Mesendoderm (in vitro differentiated cells): ENCODE measurements at regions not wholly inside any gene's neighbourhood (a gene's known extent, or its start where the extent isn't known, plus 50 kb on each side); places are given as distances from the start of the nearest gene placed in this dataset.
A peak's percentile ranks its signal among the peaks of the same experiment; 100 is the strongest.

Source experiments
- DNase-seq: peaks from one replicate; pipeline ENCODE4 v3.0.0; 2013
- H2AK5ac ChIP-seq: 2 replicates; pipeline ENCODE4 v1.6.1; 2013; ENCODE audit warnings: low read length, inconsistent platforms
- H2BK120ac ChIP-seq: 2 replicates; pipeline ENCODE4 v1.6.1; 2013; ENCODE audit warnings: low read depth, mild to moderate bottlenecking, low read length, moderate library complexity, mixed read lengths
- H2BK15ac ChIP-seq: replicated peaks from 2 replicates; pipeline ENCODE4 v1.6.1; 2013; ENCODE audit warnings: low read depth, mild to moderate bottlenecking, moderate library complexity
- H2BK5ac ChIP-seq: 2 replicates; pipeline ENCODE4 v1.6.1; 2013; ENCODE audit warnings: low read length, inconsistent platforms
- H3K18ac ChIP-seq: 2 replicates; pipeline ENCODE4 v1.6.1; 2013; ENCODE audit warnings: mild to moderate bottlenecking, low read length, mixed read lengths
- H3K23ac ChIP-seq: one replicate; pipeline ENCODE4 v1.6.1; 2013; ENCODE audit warnings: low read length
- H3K27ac ChIP-seq: 2 replicates; pipeline ENCODE4 v1.5.1; 2013; ENCODE audit warnings: low read depth, mild to moderate bottlenecking, inconsistent platforms, low read length, moderate library complexity
- H3K27me3 ChIP-seq: 2 replicates; pipeline ENCODE4 v1.6.1; 2013; ENCODE audit warnings: low read length, control low read depth, mild to moderate bottlenecking, inconsistent platforms; ENCODE audit not compliant: insufficient read depth, poor library complexity
- H3K36me3 ChIP-seq: 2 replicates; pipeline ENCODE4 v1.6.1; 2013; ENCODE audit warnings: low read length, inconsistent platforms; ENCODE audit not compliant: control insufficient read depth, insufficient read depth
- H3K4ac ChIP-seq: one replicate; pipeline ENCODE4 v1.6.1; 2013; ENCODE audit warnings: low read depth, mild to moderate bottlenecking, low read length, moderate library complexity
- H3K4me1 ChIP-seq: 2 replicates; pipeline ENCODE4 v1.6.1; 2013; ENCODE audit warnings: low read depth, low read length, inconsistent platforms; ENCODE audit not compliant: control insufficient read depth
- H3K4me2 ChIP-seq: 2 replicates; pipeline ENCODE4 v1.6.1; 2013; ENCODE audit warnings: low read length
- H3K4me3 ChIP-seq: 2 replicates; pipeline ENCODE4 v1.5.1; 2013; ENCODE audit warnings: mild to moderate bottlenecking, low read length
- H3K56ac ChIP-seq: one replicate; pipeline ENCODE4 v1.6.1; 2013; ENCODE audit warnings: low read length
- H3K79me1 ChIP-seq: 2 replicates; pipeline ENCODE4 v1.6.1; 2013; ENCODE audit warnings: low read length, inconsistent platforms
- H3K79me2 ChIP-seq: 2 replicates; pipeline ENCODE4 v1.6.1; 2013; ENCODE audit warnings: mild to moderate bottlenecking, low read length; ENCODE audit not compliant: control insufficient read depth, insufficient read depth
- H3K9ac ChIP-seq: 2 replicates; pipeline ENCODE4 v1.6.1; 2013; ENCODE audit warnings: low read length, inconsistent platforms
- H4K5ac ChIP-seq: one replicate; pipeline ENCODE4 v1.6.1; 2013; ENCODE audit warnings: low read length
- H4K8ac ChIP-seq: one replicate; pipeline ENCODE4 v1.6.1; 2013; ENCODE audit warnings: low read depth, mild to moderate bottlenecking, control low read depth, low read length, moderate library complexity
- WGBS: extraction: QIAGEN DNeasy Blood & Tissue Kit; methylation state at CpG from one replicate; pipeline ENCODE4 v1.1.7; 2013; ENCODE audit warnings: low lambda C conversion rate, missing lambda C conversion rate; ENCODE audit not compliant: insufficient coverage; ENCODE audit errors: extremely low coverage; 5-methylcytosine and 5-hydroxymethylcytosine counted together

GRCh38 chr9:78821126-78821822, 524.3 kb downstream of the PSAT1 start:
- WGBS, result no CpG with 5 or more reads among the region's 9 CpGs
- Histone ChIP-seq H3K56ac (no peak overlapping the region), H3K23ac (no peak overlapping the region), H3K4me1 (no peaks in the 10 kb centered on the region), H2BK120ac (no peak overlapping the region), H2BK5ac (no peak overlapping the region), H4K8ac (no peak overlapping the region), H4K5ac (no peak overlapping the region), H3K4me3 (no peak overlapping the region), H3K79me1 (no peaks in the 10 kb centered on the region), H3K79me2 (no peaks in the 10 kb centered on the region), H3K4ac (no peak overlapping the region), H3K18ac (no peak overlapping the region), H3K36me3 (no peaks in the 10 kb centered on the region), H3K9ac (no peak overlapping the region), H2BK15ac (no peak overlapping the region), H3K4me2 (no peak overlapping the region), H3K27me3 (no peaks in the 10 kb centered on the region), H3K27ac (no peak overlapping the region), H2AK5ac (no peak overlapping the region)
- peak; percentile 62 for DNase-seq

DNA sequence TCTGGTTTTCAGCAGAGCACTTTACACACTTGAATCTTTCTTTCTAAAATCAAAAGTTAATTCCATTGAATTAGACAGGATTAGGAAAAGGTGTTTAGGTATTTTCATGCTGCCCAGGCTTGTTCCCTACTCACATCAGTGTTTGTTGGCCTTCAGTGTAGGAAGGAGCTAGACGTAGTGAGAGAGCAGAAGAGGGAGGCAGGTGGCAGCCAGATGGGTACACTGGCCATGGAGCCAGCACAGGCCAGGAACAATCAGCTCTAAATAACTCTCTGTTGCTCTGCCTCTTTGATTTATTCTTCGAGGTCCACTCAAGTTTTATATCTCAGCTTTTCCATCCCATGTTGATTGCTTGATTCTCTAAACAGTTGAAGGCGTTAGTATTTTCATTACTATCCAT, 529.6 kb downstream of the PSAT1 start:
- Histone ChIP-seq H4K8ac (no peak overlapping the region), H3K79me2 (no peaks in the 10 kb centered on the region), H3K56ac (no peak overlapping the region), H4K5ac (no peak overlapping the region), H3K36me3 (no peaks in the 10 kb centered on the region), H3K4me3 (no peak overlapping the region), H2BK120ac (no peak overlapping the region), H3K23ac (no peak overlapping the region), H3K4me1 (no peaks in the 10 kb centered on the region), H3K4me2 (no peak overlapping the region), H3K4ac (no peak overlapping the region), H3K27ac (no peak overlapping the region), H3K27me3 (no peaks in the 10 kb centered on the region), H3K79me1 (no peaks in the 10 kb centered on the region), H2AK5ac (no peak overlapping the region), H2BK15ac (no peak overlapping the region), H3K18ac (no peak overlapping the region), H2BK5ac (no peak overlapping the region), H3K9ac (no peak overlapping the region)
- WGBS, result no CpG with 5 or more reads among the region's 3 CpGs
- DNase-seq, result no peak

DNA sequence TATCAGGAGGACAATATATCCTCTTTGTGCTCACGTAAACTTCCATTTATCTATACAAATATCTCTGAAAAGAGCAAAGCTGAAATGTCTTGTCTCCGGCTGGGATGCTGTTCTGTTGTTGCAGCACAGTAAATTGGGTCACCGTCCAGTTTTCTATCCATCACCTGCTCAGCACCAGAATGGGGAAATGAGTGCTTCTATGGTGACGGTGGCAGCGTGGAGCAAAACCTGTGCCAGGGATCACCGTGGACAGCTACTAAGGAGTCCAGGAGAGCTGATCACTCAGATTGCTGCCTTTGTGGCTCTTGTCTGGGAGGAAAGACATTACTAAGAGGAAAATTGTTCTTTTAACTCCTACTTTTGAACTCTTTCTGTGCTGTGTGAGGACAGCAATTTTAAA, 531.6 kb downstream of the PSAT1 start:
- H4K5ac ChIP-seq, result no peak overlapping the region
- DNase-seq, result no peak
- H2AK5ac ChIP-seq, result no peak overlapping the region
- no peak overlapping the region for H3K4ac ChIP-seq
- no peaks in the 10 kb centered on the region for H3K79me1 ChIP-seq
- H2BK15ac ChIP-seq, result no peak overlapping the region
- no peak overlapping the region for H3K56ac ChIP-seq
- H4K8ac ChIP-seq, result no peak overlapping the region
- no peak overlapping the region for H2BK120ac ChIP-seq
- no peak overlapping the region for H3K9ac ChIP-seq
- no peak overlapping the region for H2BK5ac ChIP-seq
- no peak overlapping the region for H3K27ac ChIP-seq
- no peak overlapping the region for H3K18ac ChIP-seq
- H3K27me3 ChIP-seq, result no peaks in the 10 kb centered on the region
- no peak overlapping the region for H3K23ac ChIP-seq
- no peak overlapping the region for H3K4me2 ChIP-seq
- H3K4me3 ChIP-seq, result no peak overlapping the region
- no CpG with 5 or more reads among the region's 6 CpGs for WGBS
- H3K36me3 ChIP-seq, result no peaks in the 10 kb centered on the region
- no peaks in the 10 kb centered on the region for H3K79me2 ChIP-seq
- no peaks in the 10 kb centered on the region for H3K4me1 ChIP-seq

DNA sequence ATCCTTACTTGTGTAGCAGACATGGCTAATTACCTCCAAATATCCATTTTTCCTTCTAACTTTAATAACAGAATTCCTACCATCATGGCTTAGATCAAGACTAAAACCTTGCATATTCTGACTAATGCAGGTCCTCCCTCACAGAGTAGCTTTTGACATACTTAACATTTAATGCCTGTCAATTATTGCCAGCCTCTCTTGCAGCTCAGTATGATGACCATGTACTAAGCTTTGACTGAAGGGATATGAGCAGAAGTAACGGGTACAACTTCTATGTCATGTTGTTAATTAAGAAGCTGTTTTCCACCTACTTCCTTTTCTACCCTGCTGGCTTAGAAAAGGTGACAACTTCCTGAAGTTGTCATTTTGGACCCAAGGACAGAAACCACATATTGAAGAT, 533.4 kb downstream of the PSAT1 start:
- H3K4me2 ChIP-seq, result no peak overlapping the region
- no peak overlapping the region for H2BK15ac ChIP-seq
- no peaks in the 10 kb centered on the region for H3K36me3 ChIP-seq
- no peaks in the 10 kb centered on the region for H3K27me3 ChIP-seq
- H3K56ac ChIP-seq, result no peak overlapping the region
- DNase-seq, result no peak
- no peak overlapping the region for H4K5ac ChIP-seq
- no peaks in the 10 kb centered on the region for H3K79me2 ChIP-seq
- no peaks in the 10 kb centered on the region for H3K4me1 ChIP-seq
- no peak overlapping the region for H4K8ac ChIP-seq
- H3K23ac ChIP-seq, result no peak overlapping the region
- no peak overlapping the region for H3K9ac ChIP-seq
- H3K18ac ChIP-seq, result no peak overlapping the region
- H2BK120ac ChIP-seq, result no peak overlapping the region
- H3K79me1 ChIP-seq, result no peaks in the 10 kb centered on the region
- no CpG with 5 or more reads among the region's 1 CpG for WGBS
- H3K27ac ChIP-seq, result no peak overlapping the region
- no peak overlapping the region for H3K4me3 ChIP-seq
- no peak overlapping the region for H2AK5ac ChIP-seq
- H3K4ac ChIP-seq, result no peak overlapping the region
- no peak overlapping the region for H2BK5ac ChIP-seq

- Histone ChIP-seq H2AK5ac (no peak overlapping the region), H3K79me1 (no peaks in the 10 kb centered on the region), H3K4me3 (no peak overlapping the region), H3K18ac (no peak overlapping the region), H3K23ac (no peak overlapping the region), H3K4ac (no peak overlapping the region), H3K27ac (no peak overlapping the region), H2BK120ac (no peak overlapping the region), H3K9ac (no peak overlapping the region), H3K79me2 (no peaks in the 10 kb centered on the region), H3K56ac (no peak overlapping the region), H3K4me2 (no peak overlapping the region), H2BK5ac (no peak overlapping the region), H4K5ac (no peak overlapping the region), H3K36me3 (no peaks in the 10 kb centered on the region), H3K4me1 (no peaks in the 10 kb centered on the region), H4K8ac (no peak overlapping the region), H3K27me3 (no peaks in the 10 kb centered on the region), H2BK15ac (no peak overlapping the region)
- no peak for DNase-seq
- no CpG with 5 or more reads among the region's 1 CpG for WGBS
Observed at GRCh38 chr9:78831726-78832125, 534.8 kb downstream of the PSAT1 start.

DNA sequence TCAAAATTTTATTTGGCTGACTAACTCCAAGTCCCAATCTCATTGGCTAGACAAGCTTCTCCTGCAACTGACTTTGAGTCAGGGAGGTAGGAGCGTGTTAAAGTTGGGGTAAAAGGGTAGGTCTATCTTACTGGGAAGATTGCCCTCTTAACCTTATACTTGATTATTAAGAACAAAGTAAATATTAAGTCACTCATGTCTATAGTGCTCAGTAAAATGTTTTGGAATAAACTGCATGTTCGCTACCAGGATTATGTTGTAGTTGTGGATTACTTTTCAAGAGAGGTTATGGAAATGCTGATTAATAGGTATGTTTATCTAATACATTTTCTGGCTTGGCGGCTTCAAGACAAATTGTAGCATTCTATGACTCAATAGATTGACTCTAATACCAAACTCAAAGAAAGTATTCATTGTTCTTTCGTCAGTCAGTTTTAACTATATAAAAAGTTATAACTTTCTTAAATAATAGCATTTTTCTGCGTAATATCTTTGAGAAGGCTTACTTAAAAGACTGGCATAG, 539.1 kb downstream of the PSAT1 start:
- H3K27me3 ChIP-seq, result no peaks in the 10 kb centered on the region
- no peaks in the 10 kb centered on the region for H3K36me3 ChIP-seq
- no peak overlapping the region for H3K9ac ChIP-seq
- no peak overlapping the region for H4K5ac ChIP-seq
- DNase-seq, result no peak
- no peak overlapping the region for H3K4me2 ChIP-seq
- H2AK5ac ChIP-seq, result no peak overlapping the region
- no peaks in the 10 kb centered on the region for H3K79me1 ChIP-seq
- no peak overlapping the region for H3K4ac ChIP-seq
- H2BK5ac ChIP-seq, result no peak overlapping the region
- H3K27ac ChIP-seq, result no peak overlapping the region
- H4K8ac ChIP-seq, result no peak overlapping the region
- no peak overlapping the region for H2BK120ac ChIP-seq
- H3K4me1 ChIP-seq, result no peaks in the 10 kb centered on the region
- no peak overlapping the region for H2BK15ac ChIP-seq
- WGBS, result no CpG with 5 or more reads among the region's 5 CpGs
- H3K56ac ChIP-seq, result no peak overlapping the region
- H3K23ac ChIP-seq, result no peak overlapping the region
- no peaks in the 10 kb centered on the region for H3K79me2 ChIP-seq
- H3K18ac ChIP-seq, result no peak overlapping the region
- H3K4me3 ChIP-seq, result no peak overlapping the region
